ENCODE measurements at regions not wholly inside any gene's neighbourhood (a gene's known extent, or its start where the extent isn't known, plus 50 kb on each side); places are given as distances from the start of the nearest gene placed in this dataset.

DNA sequence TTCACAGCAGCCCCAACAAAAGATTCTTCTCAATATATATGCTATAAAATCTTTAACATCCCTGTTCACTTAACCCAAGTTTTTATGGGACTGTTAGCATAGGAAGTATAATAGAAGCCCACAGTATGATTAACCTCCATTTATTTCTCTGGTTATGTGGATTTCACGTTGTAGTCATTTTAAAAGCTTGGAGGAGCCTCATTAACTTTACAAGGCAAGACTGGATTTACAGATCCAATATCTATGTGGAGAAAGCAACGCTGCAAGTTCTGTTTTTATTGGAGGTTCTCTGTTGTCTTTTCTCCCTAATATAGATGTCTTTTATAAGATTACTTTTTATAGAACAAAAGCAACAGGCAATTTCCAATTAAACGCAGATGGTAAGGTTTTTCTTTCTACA lies 114.9 kb upstream of the SYT4 start:
- Histone ChIP-seq H3K36me3 (no peaks in the 10 kb centered on the region), H3K9me3 (no peaks in the 10 kb centered on the region), H3K27me3 (no peaks in the 10 kb centered on the region), H3K4me1 (no peaks in the 10 kb centered on the region), H3K27ac (replicated peaks in 1 of 4) (no peak overlapping the region), H3K4me3 (no peak overlapping the region)
- intact Hi-C loops (cut with DNase I), result loop anchor here (10.0 kb wide), 1 partner anchor 57 kb away; no protein-coding TSS in a partner anchor
- WGBS, result 73% methylated on average over 3 of the region's 3 CpGs
- DNase-seq (ENCODE audit: extremely low spot score), result no peak
- TF ChIP-seq EP300 (IDR thresholded peaks at IDR 0.05) (no peak), POLR2AphosphoS5 (IDR thresholded peaks at IDR 0.05) (no peak), POLR2A (IDR thresholded peaks at IDR 0.05; ENCODE audit: low read depth) (no peak)
- TF ChIP-seq, protein P1, sequence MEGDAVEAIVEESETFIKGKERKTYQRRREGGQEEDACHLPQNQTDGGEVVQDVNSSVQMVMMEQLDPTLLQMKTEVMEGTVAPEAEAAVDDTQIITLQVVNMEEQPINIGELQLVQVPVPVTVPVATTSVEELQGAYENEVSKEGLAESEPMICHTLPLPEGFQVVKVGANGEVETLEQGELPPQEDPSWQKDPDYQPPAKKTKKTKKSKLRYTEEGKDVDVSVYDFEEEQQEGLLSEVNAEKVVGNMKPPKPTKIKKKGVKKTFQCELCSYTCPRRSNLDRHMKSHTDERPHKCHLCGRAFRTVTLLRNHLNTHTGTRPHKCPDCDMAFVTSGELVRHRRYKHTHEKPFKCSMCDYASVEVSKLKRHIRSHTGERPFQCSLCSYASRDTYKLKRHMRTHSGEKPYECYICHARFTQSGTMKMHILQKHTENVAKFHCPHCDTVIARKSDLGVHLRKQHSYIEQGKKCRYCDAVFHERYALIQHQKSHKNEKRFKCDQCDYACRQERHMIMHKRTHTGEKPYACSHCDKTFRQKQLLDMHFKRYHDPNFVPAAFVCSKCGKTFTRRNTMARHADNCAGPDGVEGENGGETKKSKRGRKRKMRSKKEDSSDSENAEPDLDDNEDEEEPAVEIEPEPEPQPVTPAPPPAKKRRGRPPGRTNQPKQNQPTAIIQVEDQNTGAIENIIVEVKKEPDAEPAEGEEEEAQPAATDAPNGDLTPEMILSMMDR (IDR thresholded peaks at IDR 0.05), result no peak

DNA sequence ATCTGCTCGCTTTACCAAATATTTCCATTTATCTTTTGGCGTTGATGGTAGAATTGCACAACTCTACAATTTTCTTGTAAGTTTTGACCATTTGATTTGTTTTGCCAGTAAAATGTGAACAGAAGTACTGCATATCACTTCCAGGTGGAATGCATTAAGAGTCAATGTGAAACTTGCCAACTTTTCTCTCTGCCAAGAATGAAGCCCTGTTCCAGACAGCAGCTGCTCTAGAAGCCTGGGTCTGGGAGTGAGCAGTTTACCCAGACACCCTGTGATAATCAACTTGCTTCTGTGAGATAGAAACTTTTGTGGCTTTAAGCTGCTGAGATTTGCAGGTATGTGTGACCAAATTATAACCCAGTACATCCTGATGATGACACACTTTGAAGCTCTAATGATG lies 115.9 kb upstream of the SYT4 start:
- 66% methylated on average over 2 of the region's 2 CpGs for WGBS
- Histone ChIP-seq H3K4me3 (no peak overlapping the region), H3K36me3 (no peaks in the 10 kb centered on the region), H3K9me3 (no peaks in the 10 kb centered on the region), H3K27ac (replicated peaks in 1 of 4) (no peak overlapping the region), H3K27me3 (no peaks in the 10 kb centered on the region), H3K4me1 (no peaks in the 10 kb centered on the region)
- TF ChIP-seq EP300 (IDR thresholded peaks at IDR 0.05) (no peak), POLR2AphosphoS5 (IDR thresholded peaks at IDR 0.05) (no peak)
- intact Hi-C loops (cut with DNase I), result loop anchor here (10.0 kb wide), 1 partner anchor 58 kb away; no protein-coding TSS in a partner anchor
- DNase-seq (ENCODE audit: extremely low spot score), result no peak

DNA sequence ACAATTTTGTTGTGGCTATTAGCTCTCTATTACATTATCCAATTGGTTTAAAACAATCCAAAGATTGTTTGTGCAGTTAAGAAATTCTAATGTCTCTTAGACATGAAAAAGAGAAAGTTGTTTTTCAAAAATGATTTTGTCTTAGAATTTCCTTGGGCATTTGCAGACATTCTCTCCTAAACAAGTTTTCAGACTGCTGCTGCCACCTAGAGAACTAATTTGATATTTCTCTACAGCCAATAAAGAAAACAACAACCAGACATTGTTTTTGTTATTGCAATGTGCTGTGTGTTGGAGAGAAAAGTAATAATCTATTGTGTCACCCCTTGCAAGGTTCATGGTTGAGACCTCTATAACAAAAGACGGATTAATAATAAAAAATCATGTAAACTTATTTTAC lies 119.0 kb upstream of the SYT4 start:
- intact Hi-C loops (cut with DNase I), result loop anchor here (10.0 kb wide), 1 partner anchor 61 kb away; no protein-coding TSS in a partner anchor
- H3K36me3 ChIP-seq, result no peaks in the 10 kb centered on the region
- no peaks in the 10 kb centered on the region for H3K27me3 ChIP-seq
- H3K4me1 ChIP-seq, result no peaks in the 10 kb centered on the region
- H3K4me3 ChIP-seq, result no peak overlapping the region
- no peak overlapping the region for H3K27ac ChIP-seq (replicated peaks in 1 of 4)
- no peaks in the 10 kb centered on the region for H3K9me3 ChIP-seq
- WGBS, result 19% methylated on average over 1 of the region's 1 CpG
- DNase-seq (ENCODE audit: extremely low spot score), result no peak
- TF ChIP-seq, protein P1 (IDR thresholded peaks at IDR 0.05), result peak in 1 of 3 experiments; percentile 16
- TF ChIP-seq EP300 (IDR thresholded peaks at IDR 0.05), result no peak

DNA sequence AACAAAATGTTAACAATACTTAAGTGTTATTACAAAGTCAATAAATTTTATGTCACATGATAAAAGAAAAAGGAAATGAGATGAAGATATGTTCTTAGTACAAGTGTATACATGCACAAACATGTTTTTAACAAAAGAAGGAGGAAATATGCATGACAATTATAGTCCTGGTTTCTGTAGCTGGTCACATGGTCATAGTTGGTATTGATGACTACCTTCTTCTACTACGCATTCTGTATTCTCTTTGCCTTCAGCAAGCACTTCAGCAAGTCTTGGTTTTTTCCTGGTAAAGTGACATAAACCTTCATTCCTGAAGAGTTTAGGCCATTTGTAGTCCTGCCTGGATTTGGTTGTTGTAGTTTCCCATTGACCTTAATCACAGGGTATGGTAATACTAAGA lies 121.3 kb upstream of the SYT4 start:
- H3K36me3 ChIP-seq, result no peaks in the 10 kb centered on the region
- H3K4me3 ChIP-seq, result no peak overlapping the region
- H3K27ac ChIP-seq (replicated peaks in 1 of 4), result no peak overlapping the region
- H3K9me3 ChIP-seq, result no peaks in the 10 kb centered on the region
- TF ChIP-seq EP300 (IDR thresholded peaks at IDR 0.05) (no peak), POLR2AphosphoS5 (IDR thresholded peaks at IDR 0.05) (no peak), POLR2A (IDR thresholded peaks at IDR 0.05; ENCODE audit: low read depth) (no peak)
- TF ChIP-seq, protein P1 (IDR thresholded peaks at IDR 0.05), result no peak
- intact Hi-C loops (cut with DNase I), result loop anchor here (10.0 kb wide), 1 partner anchor 64 kb away; no protein-coding TSS in a partner anchor
- WGBS, result 92% methylated on average over 1 of the region's 1 CpG
- no peaks in the 10 kb centered on the region for H3K4me1 ChIP-seq
- no peaks in the 10 kb centered on the region for H3K27me3 ChIP-seq
- no peak for DNase-seq (ENCODE audit: extremely low spot score)

DNA sequence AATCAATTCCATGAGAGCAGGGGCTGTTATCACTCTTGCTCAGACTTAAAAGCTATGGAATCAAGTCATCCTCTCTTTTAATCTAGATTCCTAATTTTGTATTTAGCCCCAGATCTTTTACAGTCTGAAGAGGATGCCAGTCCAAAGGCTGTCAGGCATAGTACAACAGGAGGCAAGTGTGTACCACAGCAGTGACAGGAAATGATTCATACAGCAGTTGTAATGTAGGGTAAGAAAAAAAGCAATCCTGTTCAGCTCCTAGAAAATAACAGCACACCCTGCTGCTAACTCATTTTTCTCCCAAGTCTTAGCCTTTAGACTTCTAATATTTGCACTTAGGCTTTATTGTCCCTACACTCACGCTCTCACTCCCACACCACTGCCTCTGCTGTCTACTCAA lies 127.8 kb upstream of the SYT4 start:
- intact Hi-C loops (cut with DNase I), result no loop called here
- Histone ChIP-seq H3K27me3 (no peaks in the 10 kb centered on the region), H3K36me3 (no peaks in the 10 kb centered on the region), H3K27ac (replicated peaks in 1 of 4) (no peak overlapping the region), H3K4me1 (no peaks in the 10 kb centered on the region), H3K4me3 (no peak overlapping the region), H3K9me3 (no peaks in the 10 kb centered on the region)
- no peak for TF ChIP-seq EP300 (IDR thresholded peaks at IDR 0.05)
- TF ChIP-seq, protein P1 (IDR thresholded peaks at IDR 0.05), result no peak
- TF ChIP-seq POLR2AphosphoS5 (IDR thresholded peaks at IDR 0.05), result no peak
- no peak for TF ChIP-seq POLR2A (IDR thresholded peaks at IDR 0.05; ENCODE audit: low read depth)
- WGBS, result 66% methylated on average over 1 of the region's 1 CpG
- DNase-seq (ENCODE audit: extremely low spot score), result no peak
